GM20431 (cell line): ENCODE measurements at regions not wholly inside any gene's neighbourhood (a gene's known extent, or its start where the extent isn't known, plus 50 kb on each side); places are given as distances from the start of the nearest gene placed in this dataset.

Experiments used
- in situ Hi-C: fragments of 300-500 bp; cut with MseI, MboI; formaldehyde crosslinking; loops from one replicate; pipeline ENCODE4 v1.15.0; 2020; ENCODE audit warnings: low sequenced_read_pairs; ENCODE audit not compliant: unreplicated experiment

GRCh38 chr17:72416054-72416675 lies 295.3 kb downstream of the SOX9 start:
- in situ Hi-C loops = loop anchor here (25.0 kb wide), 1 partner anchor 279 kb away; no protein-coding TSS in a partner anchor

GRCh38 chr17:72416905-72417304 lies 296.1 kb downstream of the SOX9 start:
- in situ Hi-C loops = loop anchor here (25.0 kb wide), 1 partner anchor 280 kb away; no protein-coding TSS in a partner anchor

GRCh38 chr17:72417627-72418026 lies 296.8 kb downstream of the SOX9 start:
- in situ Hi-C loops = loop anchor here (25.0 kb wide), 1 partner anchor 280 kb away; no protein-coding TSS in a partner anchor

GRCh38 chr17:72419866-72420774 lies 299.3 kb downstream of the SOX9 start:
- in situ Hi-C loops = loop anchor here (25.0 kb wide), 1 partner anchor 283 kb away; no protein-coding TSS in a partner anchor

- in situ Hi-C loops = loop anchor here (25.0 kb wide), 1 partner anchor 283 kb away; no protein-coding TSS in a partner anchor
These were observed 299.9 kb downstream of the SOX9 start for GRCh38 chr17:72420775-72421127.

GRCh38 chr17:72421128-72422092 lies 300.6 kb downstream of the SOX9 start:
- in situ Hi-C loops = loop anchor here (25.0 kb wide), 1 partner anchor 284 kb away; no protein-coding TSS in a partner anchor

GRCh38 chr17:72422204-72422504 lies 301.3 kb downstream of the SOX9 start:
- in situ Hi-C loops = loop anchor here (25.0 kb wide), 1 partner anchor 285 kb away; no protein-coding TSS in a partner anchor

- in situ Hi-C loops = loop anchor here (25.0 kb wide), 1 partner anchor 285 kb away; no protein-coding TSS in a partner anchor
These were observed 301.9 kb downstream of the SOX9 start for GRCh38 chr17:72422505-72423285.

- in situ Hi-C loops = loop anchor here (25.0 kb wide), 1 partner anchor 286 kb away; no protein-coding TSS in a partner anchor
These were observed 302.4 kb downstream of the SOX9 start for GRCh38 chr17:72423286-72423589.

- in situ Hi-C loops = loop anchor here (25.0 kb wide), 1 partner anchor 286 kb away; no protein-coding TSS in a partner anchor
These were observed 302.9 kb downstream of the SOX9 start for GRCh38 chr17:72423718-72424117.

GRCh38 chr17:72424505-72425117 lies 303.8 kb downstream of the SOX9 start:
- in situ Hi-C loops = loop anchor here (25.0 kb wide), 1 partner anchor 287 kb away; no protein-coding TSS in a partner anchor

- in situ Hi-C loops = no loop called here
These were observed 304.4 kb downstream of the SOX9 start for GRCh38 chr17:72425133-72425793.

- in situ Hi-C loops = no loop called here
These were observed 305.0 kb downstream of the SOX9 start for GRCh38 chr17:72425794-72426168.

- in situ Hi-C loops = no loop called here
These were observed 305.5 kb downstream of the SOX9 start for GRCh38 chr17:72426321-72426720.

GRCh38 chr17:72426948-72427760 lies 306.3 kb downstream of the SOX9 start:
- in situ Hi-C loops = no loop called here

- in situ Hi-C loops = no loop called here
These were observed 306.9 kb downstream of the SOX9 start for GRCh38 chr17:72427761-72428109.

GRCh38 chr17:72429066-72429638 lies 308.3 kb downstream of the SOX9 start:
- in situ Hi-C loops = no loop called here
